ENCODE measurements at regions not wholly inside any gene's neighbourhood (a gene's known extent, or its start where the extent isn't known, plus 50 kb on each side); places are given as distances from the start of the nearest gene placed in this dataset.
"Not testable (repeated sequence)": the region's sequence is repeated elsewhere in the genome, so short reads cannot be mapped to it uniquely, and the experiment has no call there.

- ATAC-seq (ENCODE audit: poor library complexity); DNase-seq; intact Hi-C loops (cut with DNase I): not testable (repeated sequence)
Observed at GRCh38 chr6:142016666-142017065, 116.1 kb upstream of the GJE1 start.

- DNase-seq; intact Hi-C loops (cut with DNase I); ATAC-seq (ENCODE audit: poor library complexity): not testable (repeated sequence)
Observed at GRCh38 chr6:142015463-142015862, 117.3 kb upstream of the GJE1 start.

GRCh38 chr6:142015011-142015410, 117.7 kb upstream of the GJE1 start:
- intact Hi-C loops (cut with DNase I): no loop called here
- DNase-seq (no peak), ATAC-seq (ENCODE audit: poor library complexity) (no peak)

- intact Hi-C loops (cut with DNase I): no loop called here
- no peak for DNase-seq
- no peak for ATAC-seq (ENCODE audit: poor library complexity)
Observed at GRCh38 chr6:142014515-142014914, 118.2 kb upstream of the GJE1 start.

GRCh38 chr6:142013875-142014495, 118.7 kb upstream of the GJE1 start:
- DNase-seq: no peak
- intact Hi-C loops (cut with DNase I): no loop called here
- no peak for ATAC-seq (ENCODE audit: poor library complexity)

GRCh38 chr6:142013287-142013686, 119.4 kb upstream of the GJE1 start:
- intact Hi-C loops (cut with DNase I): no loop called here
- no peak for DNase-seq
- ATAC-seq (ENCODE audit: poor library complexity): no peak

GRCh38 chr6:142011775-142012174, 121.0 kb upstream of the GJE1 start:
- intact Hi-C loops (cut with DNase I): no loop called here
- no peak for DNase-seq
- no peak for ATAC-seq (ENCODE audit: poor library complexity)

GRCh38 chr6:142011156-142011555, 121.6 kb upstream of the GJE1 start:
- no peak for ATAC-seq (ENCODE audit: poor library complexity)
- intact Hi-C loops (cut with DNase I): no loop called here
- DNase-seq: no peak

GRCh38 chr6:142009647-142010046, 123.1 kb upstream of the GJE1 start:
- no peak for DNase-seq
- intact Hi-C loops (cut with DNase I): no loop called here
- ATAC-seq (ENCODE audit: poor library complexity): no peak

- ATAC-seq (ENCODE audit: poor library complexity) (no peak), DNase-seq (no peak)
- intact Hi-C loops (cut with DNase I): no loop called here
Observed at GRCh38 chr6:142008781-142009180, 123.9 kb upstream of the GJE1 start.

- intact Hi-C loops (cut with DNase I): no loop called here
- ATAC-seq (ENCODE audit: poor library complexity) (no peak), DNase-seq (no peak)
Observed at GRCh38 chr6:142008016-142008735, 124.5 kb upstream of the GJE1 start.

- no peak for ATAC-seq (ENCODE audit: poor library complexity)
- no peak for DNase-seq
- intact Hi-C loops (cut with DNase I): no loop called here
Observed at GRCh38 chr6:142005021-142005420, 127.7 kb upstream of the GJE1 start.

- DNase-seq (no peak), ATAC-seq (ENCODE audit: poor library complexity) (no peak)
- intact Hi-C loops (cut with DNase I): no loop called here
Observed at GRCh38 chr6:142002825-142003405, 129.8 kb upstream of the GJE1 start.

- intact Hi-C loops (cut with DNase I): no loop called here
- DNase-seq (no peak), ATAC-seq (ENCODE audit: poor library complexity) (no peak)
Observed at GRCh38 chr6:141996823-141997222, 135.9 kb upstream of the GJE1 start.

GRCh38 chr6:141992109-141992508, 140.6 kb upstream of the GJE1 start:
- intact Hi-C loops (cut with DNase I): no loop called here
- DNase-seq: no peak
- ATAC-seq (ENCODE audit: poor library complexity): no peak

GRCh38 chr6:141990840-141991239, 141.9 kb upstream of the GJE1 start:
- intact Hi-C loops (cut with DNase I): no loop called here
- ATAC-seq (ENCODE audit: poor library complexity) (no peak), DNase-seq (no peak)

GRCh38 chr6:141989706-141989959, 143.1 kb upstream of the GJE1 start:
- intact Hi-C loops (cut with DNase I): no loop called here
- no peak for DNase-seq
- no peak for ATAC-seq (ENCODE audit: poor library complexity)

- ATAC-seq (ENCODE audit: poor library complexity) (no peak), DNase-seq (no peak)
- intact Hi-C loops (cut with DNase I): no loop called here
Observed at GRCh38 chr6:141988954-141989705, 143.6 kb upstream of the GJE1 start.

GRCh38 chr6:141988327-141988726, 144.4 kb upstream of the GJE1 start:
- intact Hi-C loops (cut with DNase I): no loop called here
- ATAC-seq (ENCODE audit: poor library complexity) (no peak), DNase-seq (no peak)

GRCh38 chr6:141986457-141986856, 146.3 kb upstream of the GJE1 start:
- no peak for ATAC-seq (ENCODE audit: poor library complexity)
- intact Hi-C loops (cut with DNase I): no loop called here
- DNase-seq: no peak
